HEK293 (cell line): ENCODE measurements at regions not wholly inside any gene's neighbourhood (a gene's known extent, or its start where the extent isn't known, plus 50 kb on each side); places are given as distances from the start of the nearest gene placed in this dataset.

ENCODE experiments used
- CTCF ChIA-PET: fragments of 350-600 bp; formaldehyde crosslinking; extraction: SDS; loops from one replicate; lab custom pipeline; 2021; ENCODE audit warnings: antibody characterized with exemption; lab: Yijun Ruan, JAX
- POLR2A ChIA-PET: fragments of 300-600 bp; formaldehyde crosslinking; extraction: SDS; loops from one replicate; lab custom pipeline; 2020; ENCODE audit warnings: antibody characterized with exemption, inconsistent platforms; lab: Yijun Ruan, JAX
- H3K27ac ChIP-seq: fragments of 200-500 bp; sonication (Bioruptor generic); 2 replicates; pipeline ENCODE4 v1.5.1; 2014; ENCODE audit warnings: low read depth, low read length, control low read depth, inconsistent platforms; ENCODE audit errors: extremely low read depth
- H3K36me3 ChIP-seq, 2 experiments: fragments of 200-500 bp in 1 of 2; sonication (Bioruptor generic) in 1 of 2; 1 replicate in 1 of 2; 2 replicates in 1 of 2; pipeline ENCODE4 v1.5.1; 2014 to 2017; ENCODE audit warnings: inconsistent platforms in 2 of 2, low read length in 2 of 2; ENCODE audit not compliant: control insufficient read depth in 2 of 2, insufficient read depth in 1 of 2
- H3K4me1 ChIP-seq: fragments of 200-500 bp; sonication (Bioruptor generic); 2 replicates; pipeline ENCODE4 v1.5.1; 2014; ENCODE audit warnings: mild to moderate bottlenecking, low read length, inconsistent platforms; ENCODE audit not compliant: control insufficient read depth, insufficient read depth
- H3K4me3 ChIP-seq: 2 replicates; pipeline ENCODE4 v1.5.1; 2011; ENCODE audit warnings: low read depth, mild to moderate bottlenecking, control low read depth, low read length, moderate library complexity
- H3K9me3 ChIP-seq: fragments of 200-500 bp; sonication (Bioruptor generic); 2 replicates; pipeline ENCODE4 v1.5.1; 2014; ENCODE audit warnings: low read depth, low read length, inconsistent platforms; ENCODE audit not compliant: control insufficient read depth, insufficient read depth
- BCL11B ChIP-seq: fragments of 450-650 bp; formaldehyde crosslinking; IDR thresholded peaks from 2 replicates; pipeline ENCODE4 v1.5.1; 2016; ENCODE audit warnings: low read depth, missing biosample characterization, missing genetic modification characterization
- HOXA7 ChIP-seq: sonication (generic); formaldehyde crosslinking; IDR thresholded peaks from 2 replicates; pipeline ENCODE4 v1.8.1; 2022; ENCODE audit warnings: missing genetic modification reagents, borderline replicate concordance
- KLF17 ChIP-seq: fragments of 450-650 bp; formaldehyde crosslinking; IDR thresholded peaks from 2 replicates; pipeline ENCODE4 v1.5.1; 2016; ENCODE audit warnings: missing biosample characterization, missing genetic modification characterization
- KLF9 ChIP-seq: fragments of 450-650 bp; formaldehyde crosslinking; IDR thresholded peaks from 2 replicates; pipeline ENCODE4 v1.5.1; 2016; ENCODE audit warnings: missing biosample characterization, missing genetic modification characterization, low read depth
- PRDM10 ChIP-seq: fragments of 450-650 bp; formaldehyde crosslinking; IDR thresholded peaks from 2 replicates; pipeline ENCODE4 v1.5.1; 2016; ENCODE audit warnings: missing biosample characterization, missing genetic modification characterization
- ZNF140 ChIP-seq: fragments of 450-650 bp; formaldehyde crosslinking; IDR thresholded peaks from 2 replicates; pipeline ENCODE4 v1.5.1; 2016; ENCODE audit warnings: missing biosample characterization, missing genetic modification characterization
- ZNF148 ChIP-seq: fragments of 450-650 bp; formaldehyde crosslinking; IDR thresholded peaks from 2 replicates; pipeline ENCODE4 v1.5.0; 2017; ENCODE audit warnings: missing biosample characterization, missing genetic modification characterization, borderline replicate concordance
- ZNF362 ChIP-seq: fragments of 450-650 bp; formaldehyde crosslinking; IDR thresholded peaks from 2 replicates; pipeline ENCODE4 v1.5.1; 2016; ENCODE audit warnings: missing biosample characterization, missing genetic modification characterization
- ZNF473 ChIP-seq: fragments of 450-650 bp; formaldehyde crosslinking; IDR thresholded peaks from 2 replicates; pipeline ENCODE4 v1.5.1; 2017; ENCODE audit warnings: missing biosample characterization, missing genetic modification characterization
- ZNF548 ChIP-seq: fragments of 450-650 bp; formaldehyde crosslinking; IDR thresholded peaks from 2 replicates; pipeline ENCODE4 v1.5.1; 2016; ENCODE audit warnings: missing biosample characterization, missing genetic modification characterization
- TF ChIP-seq, protein P1 (sequence below): fragments of 450-650 bp; formaldehyde crosslinking; IDR thresholded peaks from 2 replicates; pipeline ENCODE4 v1.5.1; 2016; ENCODE audit warnings: missing biosample characterization, missing genetic modification characterization, low read depth

- TF ChIP-seq KLF9 (tag by site-specific recombination) (no peak), PRDM10 (tag by site-specific recombination) (no peak), ZNF548 (tag by site-specific recombination) (no peak), ZNF362 (tag by site-specific recombination) (no peak)
Measured at GRCh38 chr11:25988178-25988577, 343.8 kb upstream of the ANO3 start (continued).

GRCh38 chr11:25990406-25990805, 341.5 kb upstream of the ANO3 start:
- Histone ChIP-seq H3K9me3 (no peaks in the 10 kb centered on the region), H3K27ac (no peak overlapping the region), H3K4me3 (no peak overlapping the region), H3K4me1 (no peaks in the 10 kb centered on the region), H3K36me3 (no peaks in the 10 kb centered on the region)
- TF ChIP-seq, protein P1, sequence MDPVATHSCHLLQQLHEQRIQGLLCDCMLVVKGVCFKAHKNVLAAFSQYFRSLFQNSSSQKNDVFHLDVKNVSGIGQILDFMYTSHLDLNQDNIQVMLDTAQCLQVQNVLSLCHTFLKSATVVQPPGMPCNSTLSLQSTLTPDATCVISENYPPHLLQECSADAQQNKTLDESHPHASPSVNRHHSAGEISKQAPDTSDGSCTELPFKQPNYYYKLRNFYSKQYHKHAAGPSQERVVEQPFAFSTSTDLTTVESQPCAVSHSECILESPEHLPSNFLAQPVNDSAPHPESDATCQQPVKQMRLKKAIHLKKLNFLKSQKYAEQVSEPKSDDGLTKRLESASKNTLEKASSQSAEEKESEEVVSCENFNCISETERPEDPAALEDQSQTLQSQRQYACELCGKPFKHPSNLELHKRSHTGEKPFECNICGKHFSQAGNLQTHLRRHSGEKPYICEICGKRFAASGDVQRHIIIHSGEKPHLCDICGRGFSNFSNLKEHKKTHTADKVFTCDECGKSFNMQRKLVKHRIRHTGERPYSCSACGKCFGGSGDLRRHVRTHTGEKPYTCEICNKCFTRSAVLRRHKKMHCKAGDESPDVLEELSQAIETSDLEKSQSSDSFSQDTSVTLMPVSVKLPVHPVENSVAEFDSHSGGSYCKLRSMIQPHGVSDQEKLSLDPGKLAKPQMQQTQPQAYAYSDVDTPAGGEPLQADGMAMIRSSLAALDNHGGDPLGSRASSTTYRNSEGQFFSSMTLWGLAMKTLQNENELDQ (tag by site-specific recombination), result no peak
- TF ChIP-seq BCL11B (tag by site-specific recombination) (no peak), ZNF140 (tag by site-specific recombination) (no peak), KLF17 (tag by site-specific recombination) (no peak), ZNF148 (no peak), ZNF473 (tag by site-specific recombination) (no peak)
- CTCF ChIA-PET, result no interaction called here
- POLR2A ChIA-PET, result no interaction called here

DNA sequence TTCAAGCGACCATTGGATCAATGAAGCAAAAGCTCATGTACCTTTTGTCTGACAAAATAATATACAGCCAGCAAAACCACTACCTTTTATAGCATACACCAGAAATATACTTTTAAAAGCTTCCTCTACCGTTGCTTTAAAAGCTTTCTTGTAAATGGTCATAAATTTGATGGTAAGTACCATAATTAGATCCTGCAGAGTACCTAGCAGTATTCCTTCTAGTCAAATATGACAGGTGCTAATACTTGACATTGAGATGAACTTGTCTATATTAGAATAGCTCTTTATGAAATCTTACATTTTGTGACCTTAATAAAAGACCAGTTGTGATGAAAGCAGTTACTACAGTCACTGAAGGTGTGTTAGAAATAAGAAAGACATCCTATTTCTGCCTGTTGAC, 340.5 kb upstream of the ANO3 start:
- POLR2A ChIA-PET, result no interaction called here
- Histone ChIP-seq H3K36me3 (no peaks in the 10 kb centered on the region), H3K4me3 (no peak overlapping the region), H3K4me1 (no peaks in the 10 kb centered on the region), H3K9me3 (no peaks in the 10 kb centered on the region), H3K27ac (no peak overlapping the region)
- no peak for TF ChIP-seq HOXA7 (CRISPR knock-in tag)
- CTCF ChIA-PET, result interaction anchor here (0.7 to 0.8 kb wide), 2 partner anchors 9 to 750 kb away, joined by 3 to 4 read pairs; no protein-coding TSS in a partner anchor
